ENCODE measurements at regions not wholly inside any gene's neighbourhood (a gene's known extent, or its start where the extent isn't known, plus 50 kb on each side); places are given as distances from the start of the nearest gene placed in this dataset.

DNA sequence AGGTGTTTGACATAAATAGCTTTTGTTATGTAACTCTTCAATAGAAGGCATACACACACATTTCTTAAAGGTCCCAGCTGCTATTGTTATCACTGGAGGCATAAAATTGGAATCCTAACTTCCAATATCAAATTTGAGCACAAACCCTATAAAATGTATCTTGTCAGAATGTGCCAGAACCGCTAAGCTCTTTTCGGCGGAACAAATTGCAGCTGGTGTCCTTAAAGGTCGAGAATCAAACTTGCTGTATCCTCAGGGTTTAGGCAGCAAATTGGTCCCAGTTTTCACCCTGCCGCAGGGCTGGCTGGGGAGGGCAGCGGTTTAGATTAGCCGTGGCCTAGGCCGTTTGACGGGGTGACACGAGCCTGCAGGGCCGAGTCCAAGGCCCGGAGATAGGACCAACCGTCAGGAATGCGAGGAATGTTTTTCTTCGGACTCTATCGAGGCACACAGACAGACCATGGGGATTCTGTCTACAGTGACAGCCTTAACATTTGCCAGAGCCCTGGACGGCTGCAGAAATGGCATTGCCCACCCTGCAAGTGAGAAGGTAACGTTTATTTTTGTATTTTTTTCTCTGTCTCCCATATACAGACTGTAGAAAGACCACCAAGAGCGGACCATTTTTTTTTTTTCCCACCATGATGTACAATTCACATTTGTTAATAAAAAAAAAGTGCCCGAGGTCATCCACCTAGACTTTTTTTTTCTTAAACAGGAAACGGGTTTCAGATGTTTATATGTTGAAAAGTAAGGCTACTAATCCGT, 297.1 kb downstream of the IRF8 start:
- H3K4me2 ChIP-seq (ENCODE audit: control insufficient read depth, insufficient read depth) = no peak overlapping the region
- H2AFZ ChIP-seq (ENCODE audit: control insufficient read depth, low read depth, low read length) = no peak overlapping the region
- BruUV-seq (replicated peaks) = no TSS peak
- DNase-seq (ENCODE audit: low read depth, low spot score) (no peak), ATAC-seq (no peak), FAIRE-seq (no peak)
- in situ Hi-C loops (cut with MboI) = no loop called here
- H3K36me3 ChIP-seq (ENCODE audit: control insufficient read depth in 2 of 2, insufficient read depth in 2 of 2, low read length in 1 of 2) = no peaks in the 10 kb centered on the region
- H3K27ac ChIP-seq (ENCODE audit: control insufficient read depth, insufficient read depth) = no peak overlapping the region
- POLR2A ChIA-PET = no interaction called here
- H4K20me1 ChIP-seq (ENCODE audit: control insufficient read depth, insufficient read depth) = no peaks in the 10 kb centered on the region
- 45% methylated on average over 22 of the region's 22 CpGs for WGBS (ENCODE audit: insufficient coverage, insufficient replicate concordance, low lambda C conversion rate, missing lambda C conversion rate)
- H3K4me3 ChIP-seq = no peak overlapping the region
- CTCF ChIA-PET = no interaction called here
- H3K9ac ChIP-seq (ENCODE audit: control insufficient read depth, insufficient read depth, low read length) = no peak overlapping the region
- H3K79me2 ChIP-seq (ENCODE audit: control insufficient read depth, insufficient read depth, low read length) = no peaks in the 10 kb centered on the region
- peaks cover 15% of the 10 kb centered on the region in 2 experiments for H3K27me3 ChIP-seq (replicated peaks in 1 of 2; ENCODE audit: control insufficient read depth in 2 of 2, insufficient read depth in 2 of 2, low read length in 1 of 2)
- H3K4me1 ChIP-seq (ENCODE audit: control insufficient read depth, insufficient read depth, low read length) = no peaks in the 10 kb centered on the region
- no peak for TF ChIP-seq EZH2 (IDR thresholded peaks at IDR 0.05; ENCODE audit: borderline replicate concordance, control insufficient read depth, low read depth, low read length)
- no peak for TF ChIP-seq ESRRA (IDR thresholded peaks at IDR 0.05; ENCODE audit: low read length)
- TF ChIP-seq STAT3 (IDR thresholded peaks at IDR 0.05; ENCODE audit: low read depth, low read length) = no peak
- TF ChIP-seq NR2C2 (IDR thresholded peaks at IDR 0.05; ENCODE audit: borderline replicate concordance, control insufficient read depth, insufficient read length, low read depth) = no peak
- no peak for TF ChIP-seq NFYB (IDR thresholded peaks at IDR 0.05; ENCODE audit: insufficient read depth, low read depth, low read length)
- no peak for TF ChIP-seq CBX5 (IDR thresholded peaks at IDR 0.05; ENCODE audit: low read depth)
- TF ChIP-seq, protein P1, sequence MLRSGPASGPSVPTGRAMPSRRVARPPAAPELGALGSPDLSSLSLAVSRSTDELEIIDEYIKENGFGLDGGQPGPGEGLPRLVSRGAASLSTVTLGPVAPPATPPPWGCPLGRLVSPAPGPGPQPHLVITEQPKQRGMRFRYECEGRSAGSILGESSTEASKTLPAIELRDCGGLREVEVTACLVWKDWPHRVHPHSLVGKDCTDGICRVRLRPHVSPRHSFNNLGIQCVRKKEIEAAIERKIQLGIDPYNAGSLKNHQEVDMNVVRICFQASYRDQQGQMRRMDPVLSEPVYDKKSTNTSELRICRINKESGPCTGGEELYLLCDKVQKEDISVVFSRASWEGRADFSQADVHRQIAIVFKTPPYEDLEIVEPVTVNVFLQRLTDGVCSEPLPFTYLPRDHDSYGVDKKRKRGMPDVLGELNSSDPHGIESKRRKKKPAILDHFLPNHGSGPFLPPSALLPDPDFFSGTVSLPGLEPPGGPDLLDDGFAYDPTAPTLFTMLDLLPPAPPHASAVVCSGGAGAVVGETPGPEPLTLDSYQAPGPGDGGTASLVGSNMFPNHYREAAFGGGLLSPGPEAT (IDR thresholded peaks at IDR 0.05; ENCODE audit: low read depth) = no peak
- no peak for TF ChIP-seq ZNF622 (IDR thresholded peaks at IDR 0.05)
- no peak for TF ChIP-seq NFYA (IDR thresholded peaks at IDR 0.05; ENCODE audit: borderline replicate concordance, low read depth, low read length)
- no peaks in the 10 kb centered on the region for H3K9me3 ChIP-seq (replicated peaks; ENCODE audit: control insufficient read depth, insufficient read depth, low read length)
- SMC1A ChIA-PET (ENCODE audit: uncharacterized antibody, unreplicated experiment) = no interaction called here
- intact Hi-C loops (cut with micrococcal nuclease; ENCODE audit: unreplicated experiment) = no loop called here
- RAD21 ChIA-PET (ENCODE audit: unreplicated experiment) = no interaction called here

All from GM12878 (cell line).